ENCODE measurements at regions not wholly inside any gene's neighbourhood (a gene's known extent, or its start where the extent isn't known, plus 50 kb on each side); places are given as distances from the start of the nearest gene placed in this dataset.
"Not testable (repeated sequence)": the region's sequence is repeated elsewhere in the genome, so short reads cannot be mapped to it uniquely, and the experiment has no call there.

DNA sequence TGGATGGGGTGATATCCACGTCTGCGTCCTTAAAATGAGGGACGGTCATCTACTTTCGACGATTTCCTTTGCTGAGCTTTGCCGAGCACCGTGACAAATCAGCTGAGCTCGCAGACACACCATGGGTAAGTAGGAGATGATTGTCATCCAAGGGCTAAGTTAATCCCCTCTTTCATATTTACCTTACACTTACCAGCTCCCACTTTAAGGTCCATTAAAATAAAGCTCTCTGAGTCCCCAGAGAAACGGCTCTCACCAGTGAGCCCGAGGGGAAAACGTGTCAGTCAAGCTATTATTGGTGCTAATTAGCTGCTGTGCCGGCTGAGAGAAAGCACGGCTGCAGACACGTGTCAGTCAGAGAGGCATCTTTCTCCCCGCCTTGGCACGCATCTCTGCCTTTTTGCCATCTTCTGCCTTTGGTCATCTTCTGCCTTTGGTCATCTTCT, 72.2 kb downstream of the CRLF2 start:
- no peak for DNase-seq (ENCODE audit: low spot score)

- DNase-seq (ENCODE audit: low spot score) = no peak
Measured at GRCh38 chrX:1139185-1139500, 73.3 kb downstream of the CRLF2 start.

DNA sequence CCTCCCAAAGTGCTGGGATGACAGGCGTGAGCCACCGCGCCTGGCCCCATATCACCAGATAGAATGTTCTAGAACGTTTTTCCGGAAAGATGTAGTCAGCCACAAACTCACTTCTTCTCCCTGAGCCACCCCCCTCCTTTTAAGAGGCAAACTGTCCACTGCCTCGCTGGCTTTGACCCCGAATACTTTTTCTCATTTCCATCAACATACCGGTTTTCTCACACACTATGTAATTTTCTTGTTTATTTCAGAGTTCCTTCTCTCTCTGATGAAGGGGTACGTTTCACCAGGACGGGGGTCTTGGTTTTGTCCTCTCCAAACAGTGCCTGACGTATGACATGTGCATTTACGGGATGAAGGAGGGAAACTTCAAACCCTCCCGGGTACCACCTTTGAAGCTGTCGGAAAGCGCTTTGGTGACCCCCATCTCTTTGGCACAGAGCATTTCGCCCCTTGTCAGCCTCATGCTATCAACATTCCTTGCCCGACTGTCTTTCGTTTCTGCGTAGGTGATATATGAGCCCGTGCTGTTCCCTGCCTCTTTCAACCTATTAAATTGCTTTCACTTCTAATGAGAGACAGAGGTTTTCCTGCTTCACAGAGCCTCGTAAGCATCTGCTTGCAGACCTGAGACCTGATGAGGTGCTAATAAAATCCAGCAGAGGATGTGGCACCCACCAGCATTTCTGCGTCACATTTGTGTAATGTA, 73.8 kb downstream of the CRLF2 start:
- no peak for DNase-seq (ENCODE audit: low spot score)

DNA sequence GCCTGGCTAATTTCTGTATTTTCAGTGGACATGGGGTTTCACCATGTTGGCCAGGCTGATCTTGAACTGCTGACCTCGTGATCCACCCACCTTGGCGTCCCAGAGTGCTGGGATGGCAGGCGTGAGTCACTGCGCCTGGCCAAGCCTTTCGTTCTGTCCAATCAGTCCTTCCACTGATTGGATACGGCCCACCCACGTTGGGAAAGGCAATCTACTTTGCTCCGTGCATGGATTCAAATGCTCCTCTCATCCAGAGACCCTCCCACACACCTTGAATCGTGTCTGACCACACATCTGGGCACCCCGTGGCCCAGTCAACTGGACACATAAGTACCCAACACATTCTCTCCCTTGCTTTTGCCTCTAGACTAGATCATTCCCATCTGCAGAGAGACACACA, 74.9 kb downstream of the CRLF2 start:
- DNase-seq (ENCODE audit: low spot score) = no peak

GRCh38 chrX:1136582-1136981, 75.9 kb downstream of the CRLF2 start:
- not testable (repeated sequence) for DNase-seq (ENCODE audit: low spot score)

DNA sequence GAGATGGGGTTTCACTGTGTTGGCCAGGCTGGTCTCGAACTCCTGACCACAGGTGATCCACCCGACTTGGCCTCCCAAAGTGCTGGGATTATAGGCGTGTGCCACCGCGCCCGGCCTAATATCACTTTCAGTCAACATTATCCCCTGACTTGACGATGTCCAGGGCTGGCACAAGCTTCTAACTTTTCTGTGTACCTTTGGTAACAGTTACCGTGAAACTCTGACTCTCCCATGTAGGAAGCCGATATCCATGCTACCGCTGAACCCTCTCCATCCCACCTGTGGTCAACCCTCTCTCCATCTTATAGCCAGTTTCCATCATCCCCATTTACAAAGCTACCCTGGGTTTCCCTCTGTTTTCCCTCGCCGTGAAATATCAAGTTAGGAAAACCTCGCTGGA, 77.5 kb downstream of the CRLF2 start:
- DNase-seq (ENCODE audit: low spot score) = no peak

DNA sequence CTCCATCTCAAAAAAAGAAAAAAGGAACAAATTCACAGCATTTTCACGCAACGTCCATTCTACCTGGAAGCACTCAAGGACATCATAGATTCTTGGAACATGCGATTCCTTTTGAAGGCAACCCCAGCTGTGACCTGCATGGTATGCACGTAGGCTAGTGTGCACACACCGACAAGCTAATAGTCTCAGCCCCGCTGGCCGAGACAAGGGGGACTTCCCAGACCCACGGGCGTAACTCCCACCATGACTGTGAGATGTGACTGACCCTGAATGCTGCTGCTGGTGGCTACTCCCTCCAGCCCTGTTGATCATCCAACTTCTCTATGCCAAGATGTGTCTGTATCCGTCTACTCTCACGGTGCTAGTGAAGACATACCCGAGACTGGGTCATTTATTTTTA, 78.3 kb downstream of the CRLF2 start:
- DNase-seq (ENCODE audit: low spot score) = no peak

DNA sequence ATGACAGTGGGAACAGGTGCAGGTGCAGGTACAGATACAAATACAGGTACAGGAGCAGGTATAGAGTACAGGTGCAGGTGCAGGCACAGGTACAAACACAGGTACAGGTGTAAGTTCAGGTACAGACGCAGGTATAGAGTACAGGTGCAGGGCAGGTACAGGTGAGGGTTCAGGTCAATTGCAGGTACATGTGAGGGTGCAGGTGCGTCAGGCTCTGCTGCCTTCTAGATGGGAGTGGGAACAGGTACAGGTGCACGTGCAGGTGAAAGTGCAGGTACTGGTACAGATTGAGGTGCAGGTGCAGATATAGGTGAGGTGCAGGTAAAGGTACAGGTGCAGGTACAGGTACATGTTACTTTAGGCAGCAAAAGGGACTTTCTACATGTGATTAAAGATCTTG, 85.7 kb downstream of the CRLF2 start:
- DNase-seq (ENCODE audit: low spot score) = no peak

GRCh38 chrX:1124531-1124930, 87.9 kb downstream of the CRLF2 start:
- DNase-seq (ENCODE audit: low spot score) = no peak

- DNase-seq (ENCODE audit: low spot score) = not testable (repeated sequence)
Measured at GRCh38 chrX:1122851-1123250, 89.6 kb downstream of the CRLF2 start.

DNA sequence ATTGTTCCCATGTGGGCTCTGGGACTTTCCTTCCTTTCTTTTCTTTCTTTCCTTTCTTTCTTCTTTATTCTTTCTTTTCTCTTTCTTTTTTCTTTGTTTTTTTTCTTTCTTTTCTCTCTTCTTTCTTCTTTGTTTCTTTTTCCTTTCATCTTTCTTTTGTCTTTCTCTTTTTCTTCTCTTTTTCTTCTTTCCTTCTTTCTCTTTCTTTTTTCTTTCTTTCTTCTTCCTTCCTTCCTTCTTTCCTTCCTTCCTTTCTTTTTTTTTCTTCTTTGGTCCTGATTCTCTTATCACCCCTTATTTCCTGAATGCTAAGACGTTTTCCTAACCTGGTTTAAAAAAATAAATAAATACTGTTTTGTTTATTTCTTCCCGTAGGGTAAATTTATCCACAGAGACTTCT, 93.2 kb downstream of the CRLF2 start:
- no peak for DNase-seq (ENCODE audit: low spot score)

DNA sequence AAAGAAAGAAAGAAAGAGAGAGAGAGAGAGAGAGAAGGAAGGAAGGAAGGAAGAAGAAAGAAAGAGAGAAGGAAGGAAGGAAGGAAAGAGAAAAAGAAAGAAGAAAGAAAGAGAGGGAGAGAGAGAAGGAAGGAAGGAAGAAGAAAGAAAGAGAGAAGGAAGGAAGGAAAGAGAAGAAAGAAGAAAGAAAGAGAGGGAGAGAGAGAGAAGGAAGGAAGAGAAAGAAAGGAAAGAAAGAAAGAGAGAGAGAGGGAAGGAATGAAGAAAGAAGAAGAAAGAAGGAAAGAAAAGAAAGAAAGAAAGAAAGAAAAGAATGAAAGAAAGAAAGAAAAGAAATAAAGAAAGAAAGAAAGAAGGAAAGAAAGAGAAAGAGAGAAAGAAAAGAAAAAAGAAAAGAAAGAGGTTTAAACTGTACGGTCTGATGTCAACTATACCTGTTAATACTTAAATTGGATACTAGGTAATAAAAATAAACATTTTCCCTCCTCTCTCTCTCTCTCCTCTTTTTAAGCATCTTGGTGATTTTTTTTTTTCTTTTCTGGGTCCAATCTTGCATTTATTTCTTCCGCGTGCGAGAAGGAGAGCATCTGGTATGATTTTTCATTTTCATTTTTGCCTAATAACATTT, 93.8 kb downstream of the CRLF2 start:
- no peak for DNase-seq (ENCODE audit: low spot score)

DNA sequence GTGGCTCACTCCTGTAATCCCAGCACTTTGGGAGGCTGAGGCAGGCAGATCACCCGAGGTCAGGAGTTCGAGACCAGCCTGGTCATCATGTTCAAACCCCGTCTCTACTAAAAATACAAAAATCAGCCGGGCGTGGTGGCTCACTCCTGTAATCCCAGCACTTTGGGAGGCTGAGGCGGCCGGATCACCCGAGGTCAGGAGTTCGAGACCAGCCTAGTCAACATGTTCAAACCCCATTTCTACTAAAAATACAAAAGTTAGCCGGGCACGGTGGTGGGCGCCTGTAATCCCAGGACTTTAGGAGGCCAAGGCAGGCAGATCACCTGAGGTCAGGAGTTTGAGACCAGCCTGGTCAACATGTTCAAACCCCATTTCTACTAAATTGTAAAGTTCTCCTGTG, 97.0 kb downstream of the CRLF2 start:
- not testable (repeated sequence) for DNase-seq (ENCODE audit: low spot score)

GRCh38 chrX:1112321-1112720, 100.1 kb downstream of the CRLF2 start:
- DNase-seq (ENCODE audit: low spot score) = no peak

DNA sequence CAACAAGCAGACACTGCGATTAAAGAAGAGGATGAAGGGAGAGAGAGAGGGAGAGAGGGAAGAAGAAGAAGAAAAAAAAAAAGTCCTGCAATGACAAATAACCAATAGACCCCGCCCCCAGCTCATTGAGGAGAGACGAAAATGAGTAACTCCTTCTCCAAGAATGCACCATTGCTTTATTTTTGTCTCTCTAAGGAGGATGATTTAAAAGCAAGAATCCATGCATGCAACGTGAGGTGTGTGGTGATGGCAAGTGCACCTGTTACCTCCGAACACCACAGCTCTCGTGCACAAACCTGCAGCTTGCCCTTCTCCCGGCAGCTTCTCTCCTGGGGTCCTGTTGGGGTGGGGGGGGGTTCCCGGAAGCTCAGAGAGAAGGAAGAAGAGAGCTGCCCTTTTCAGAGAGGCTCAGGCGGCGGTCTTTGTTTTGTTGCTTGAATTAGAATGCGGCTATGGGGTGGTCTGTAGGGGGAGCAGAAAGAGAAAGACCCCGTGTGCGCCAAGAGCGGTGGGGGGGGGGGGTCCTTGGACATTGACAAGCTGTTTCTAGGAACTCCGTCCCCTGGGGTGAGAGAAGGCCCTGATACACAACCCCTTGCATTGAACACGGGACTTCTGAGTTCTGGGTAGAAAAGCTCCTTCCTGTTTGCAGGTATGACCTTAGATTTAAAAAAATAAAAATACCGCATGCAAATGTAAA, 100.7 kb downstream of the CRLF2 start:
- DNase-seq (ENCODE audit: low spot score) = no peak

GRCh38 chrX:1109580-1110119, 102.8 kb downstream of the CRLF2 start:
- no peak for DNase-seq (ENCODE audit: low spot score)

DNA sequence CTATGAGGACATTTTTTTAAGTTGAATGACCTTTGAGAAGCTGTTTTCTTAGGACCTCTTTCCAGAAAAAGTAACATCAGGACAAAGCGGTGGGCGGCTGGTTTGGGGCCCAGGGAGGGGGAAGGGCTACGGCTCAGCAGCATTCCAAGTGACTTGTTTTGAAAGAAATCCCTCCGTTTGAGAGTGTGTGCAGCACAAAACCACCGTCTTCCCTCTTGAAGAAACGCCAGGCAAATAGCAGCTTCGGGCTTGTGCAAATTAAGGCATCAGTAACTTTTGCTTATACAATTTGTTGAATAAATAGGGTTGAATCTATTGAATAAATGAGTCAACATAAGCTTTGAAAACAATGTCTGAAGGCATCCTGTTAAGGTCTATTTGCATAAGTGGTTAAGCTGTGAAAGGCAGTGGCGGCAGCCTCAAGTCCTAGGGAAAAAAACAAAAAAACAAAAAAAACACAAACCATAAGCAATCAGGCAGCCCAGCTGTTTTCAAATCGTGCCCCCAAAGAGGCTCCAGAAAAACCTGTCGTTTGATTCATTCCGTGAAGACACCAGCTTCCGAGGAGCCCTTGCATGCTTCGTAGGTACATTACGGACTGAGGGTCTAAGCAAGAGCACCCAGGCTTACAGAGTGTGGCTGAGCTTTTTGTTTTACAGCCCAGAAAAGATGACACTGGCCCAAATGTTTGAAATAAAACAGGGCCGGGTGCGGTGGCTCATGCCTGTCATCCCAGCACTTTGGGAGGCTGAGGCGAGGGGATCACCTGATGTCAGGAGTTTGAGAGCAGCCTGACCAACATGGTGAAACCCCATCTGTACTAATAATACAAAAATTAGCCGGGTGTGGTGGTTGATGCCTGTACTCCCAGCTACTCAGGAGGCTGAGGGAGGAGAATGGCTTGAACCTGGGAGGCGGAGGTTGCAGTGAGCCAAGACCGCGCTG, 103.7 kb downstream of the CRLF2 start:
- no peak for DNase-seq (ENCODE audit: low spot score)

DNA sequence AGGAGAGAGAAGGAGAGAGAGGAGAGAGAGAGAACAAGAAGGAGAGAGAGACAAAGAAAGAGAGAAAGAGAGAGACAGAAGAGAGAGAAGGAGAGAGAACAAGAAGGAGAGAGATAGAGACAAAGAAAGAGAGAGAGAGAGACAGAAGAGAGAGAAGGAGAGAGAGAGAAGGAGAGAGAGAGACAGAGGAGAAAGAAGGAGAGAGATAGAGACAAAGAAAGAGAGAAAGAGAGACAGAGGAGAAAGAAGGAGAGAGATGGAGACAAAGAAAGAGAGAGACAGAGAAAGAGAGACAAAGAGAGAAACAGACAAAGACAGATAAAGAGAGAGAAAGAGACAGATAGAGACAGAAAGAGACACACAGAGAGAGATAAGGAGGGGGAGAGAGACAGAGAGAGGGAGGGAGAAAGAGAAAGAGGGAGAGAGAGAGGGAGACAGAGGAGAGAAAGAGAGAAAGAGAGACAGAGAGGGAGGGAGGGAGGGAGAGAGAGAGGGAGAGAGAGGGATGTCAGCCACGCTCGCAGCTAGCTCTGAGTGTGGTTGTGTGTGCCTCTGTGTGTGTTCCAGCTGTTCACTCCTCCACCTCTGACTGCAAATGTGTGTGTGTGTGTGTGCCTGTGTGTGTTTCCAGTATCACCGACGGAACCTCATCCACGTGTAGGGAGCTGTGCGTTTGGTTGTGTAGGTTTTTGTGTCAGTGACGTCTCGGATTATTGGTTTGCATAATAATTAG, 105.8 kb downstream of the CRLF2 start:
- no peak for DNase-seq (ENCODE audit: low spot score)

DNA sequence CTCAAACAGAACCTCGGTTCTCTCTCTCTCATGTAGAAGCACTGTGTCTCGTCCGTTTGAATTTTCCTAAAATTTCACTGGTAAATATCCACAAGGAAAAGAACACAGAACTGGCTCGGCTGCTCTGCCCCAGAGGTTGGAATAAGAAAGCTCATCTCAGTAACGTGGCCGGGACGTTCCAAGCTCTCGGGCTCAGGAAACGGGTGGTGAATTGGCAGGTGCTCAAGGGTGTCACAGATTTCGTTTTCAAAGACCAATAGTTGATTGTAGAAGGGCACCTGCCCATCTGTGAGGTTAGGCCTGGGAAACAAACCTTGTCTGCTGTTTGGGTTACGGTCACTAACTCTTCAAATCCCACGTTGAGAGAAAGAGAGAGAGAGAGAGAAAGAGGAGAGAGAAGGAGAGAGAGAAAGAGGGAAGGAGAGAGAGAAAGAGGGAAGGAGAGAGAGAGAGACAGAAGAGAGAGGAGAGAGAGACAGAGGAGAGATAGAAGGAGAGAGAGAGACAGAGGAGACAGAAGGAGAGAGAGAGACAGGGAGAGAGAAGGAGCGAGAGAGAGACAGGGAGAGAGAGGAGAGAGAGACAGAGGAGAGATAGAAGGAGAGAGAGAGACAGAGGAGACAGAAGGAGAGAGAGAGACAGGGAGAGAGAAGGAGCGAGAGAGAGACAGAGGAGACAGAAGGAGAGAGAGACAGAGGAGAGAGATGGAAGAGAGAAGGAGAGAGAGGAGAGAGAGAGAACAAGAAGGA, 106.6 kb downstream of the CRLF2 start:
- DNase-seq (ENCODE audit: low spot score) = no peak

- DNase-seq (ENCODE audit: low spot score) = not testable (repeated sequence)
Measured at GRCh38 chrX:1105031-1105430, 107.4 kb downstream of the CRLF2 start.

- no peak for DNase-seq (ENCODE audit: low spot score)
Measured at GRCh38 chrX:1103360-1103759, 109.1 kb downstream of the CRLF2 start.

All from activated CD4-positive, alpha-beta T cell treated with anti-CD3 and anti-CD28 coated beads, Interleukin-2, Interleukin-4, amounts not matched to agents 100 ng/mL and 50 ng/mL, durations not matched to agents 16 hours and 8 hours (primary cell).